ENCODE measurements at regions not wholly inside any gene's neighbourhood (a gene's known extent, or its start where the extent isn't known, plus 50 kb on each side); places are given as distances from the start of the nearest gene placed in this dataset.
"Not testable (repeated sequence)": the region's sequence is repeated elsewhere in the genome, so short reads cannot be mapped to it uniquely, and the experiment has no call there.

DNA sequence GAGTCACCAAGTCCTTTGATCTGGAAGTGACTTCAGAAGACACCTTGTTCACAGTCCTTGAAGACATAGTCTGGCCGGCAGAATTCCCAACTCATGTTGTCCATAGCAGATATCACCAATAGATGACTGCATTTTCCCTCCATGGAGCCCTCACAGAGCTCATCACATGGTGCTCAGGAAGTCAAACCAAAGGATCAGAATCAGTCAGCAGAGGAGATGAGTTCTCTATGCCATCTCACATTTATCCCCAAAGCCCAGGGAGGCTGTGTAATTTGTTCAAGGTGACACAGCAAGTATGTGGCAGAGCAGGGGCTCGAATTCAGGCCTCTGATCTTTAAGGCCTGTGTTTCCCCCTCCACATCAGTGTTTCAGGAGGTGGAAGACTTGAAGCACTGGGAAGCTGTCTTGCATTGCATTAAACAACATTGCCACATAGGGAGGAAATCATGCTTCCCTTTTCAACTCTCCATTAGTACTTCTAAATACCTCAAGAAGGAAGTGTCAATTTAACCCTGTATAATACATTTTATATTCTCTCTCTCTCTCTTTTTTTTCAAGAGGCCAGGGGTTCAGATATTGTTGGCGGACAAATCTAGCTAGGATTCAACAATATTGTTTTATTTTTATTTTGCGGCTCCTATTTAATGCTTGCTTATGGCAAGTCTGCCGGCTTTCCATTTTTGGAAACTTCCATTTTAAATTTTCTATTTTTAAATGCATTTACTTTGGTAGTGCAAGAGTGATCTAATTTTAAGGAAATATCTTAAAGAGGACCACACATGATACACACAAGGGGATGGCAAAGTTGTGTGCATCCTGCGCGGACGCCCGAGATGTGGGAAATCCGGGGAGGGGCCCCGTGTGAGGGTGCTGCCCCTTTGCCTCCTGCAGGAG is 61.9 kb downstream of the NPIPB5 start:
- not testable (repeated sequence) for DNase-seq

DNA sequence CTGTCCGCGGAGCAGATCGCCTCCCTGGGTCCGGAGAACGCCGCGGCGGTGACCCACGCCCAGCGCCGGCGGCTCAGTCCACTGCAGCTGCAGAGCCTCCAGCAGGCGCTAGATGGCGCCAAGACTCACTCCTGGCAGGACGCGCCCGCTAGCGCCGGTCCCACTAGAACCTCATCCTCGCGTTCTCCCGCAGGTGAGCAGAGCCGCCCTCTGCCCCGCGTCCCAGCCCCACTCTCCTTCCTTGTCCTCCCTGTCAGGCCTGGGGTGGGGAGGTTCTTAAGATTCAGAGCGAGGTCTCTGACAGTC is 62.5 kb downstream of the NPIPB5 start:
- not testable (repeated sequence) for DNase-seq

DNA sequence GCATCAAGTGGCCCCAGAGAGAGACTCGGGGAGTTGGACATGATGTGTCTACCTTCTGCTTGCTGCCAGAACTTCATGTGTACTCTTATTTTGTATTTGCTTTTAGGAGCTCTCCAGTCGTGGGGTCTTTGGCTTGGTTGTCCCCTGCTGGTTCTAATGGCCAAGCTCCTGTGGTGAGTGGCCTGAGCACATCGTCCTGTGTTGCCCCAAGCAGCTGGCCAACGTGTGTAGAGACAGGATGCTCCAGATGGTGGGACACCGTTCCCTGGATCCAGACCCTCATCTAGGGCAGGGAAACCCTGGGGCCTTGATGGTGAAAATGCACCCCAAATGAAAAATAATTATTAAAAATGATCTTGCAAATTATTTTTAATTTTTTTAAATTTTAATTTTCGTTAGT is 65.8 kb downstream of the NPIPB5 start:
- DNase-seq, result not testable (repeated sequence)

GRCh38 chr16:22583195-22583594 is 72.5 kb downstream of the NPIPB5 start:
- not testable (repeated sequence) for DNase-seq

- DNase-seq, result not testable (repeated sequence)
These were observed 73.8 kb downstream of the NPIPB5 start for GRCh38 chr16:22584459-22584858.

DNA sequence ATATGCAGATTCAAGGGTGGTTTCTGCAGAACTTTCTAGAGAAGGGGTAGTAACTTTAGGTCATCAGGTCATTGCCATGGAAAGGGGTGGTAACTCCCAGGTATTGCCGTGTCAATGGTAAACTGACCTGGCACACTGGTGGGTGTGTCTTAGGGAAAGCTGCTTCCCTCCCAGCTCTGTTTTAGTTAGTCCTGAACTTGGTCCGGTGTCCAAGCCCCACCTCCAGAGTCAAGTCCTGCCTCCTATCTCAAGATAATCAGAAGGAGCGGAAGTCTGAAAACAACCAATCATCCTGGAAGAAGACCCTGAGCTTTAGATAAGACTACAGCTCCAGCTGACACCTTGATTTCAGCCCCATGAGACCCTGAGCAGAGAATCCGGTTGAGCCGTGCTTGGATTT is 74.2 kb downstream of the NPIPB5 start:
- DNase-seq, result not testable (repeated sequence)

GRCh38 chr16:22585431-22585830 is 74.7 kb downstream of the NPIPB5 start:
- not testable (repeated sequence) for DNase-seq

- DNase-seq, result not testable (repeated sequence)
These were observed 76.0 kb downstream of the NPIPB5 start for GRCh38 chr16:22586732-22587131.

- not testable (repeated sequence) for DNase-seq
These were observed 79.1 kb downstream of the NPIPB5 start for GRCh38 chr16:22589757-22590156.

- DNase-seq, result not testable (repeated sequence)
These were observed 85.9 kb downstream of the NPIPB5 start for GRCh38 chr16:22596445-22597045.

DNA sequence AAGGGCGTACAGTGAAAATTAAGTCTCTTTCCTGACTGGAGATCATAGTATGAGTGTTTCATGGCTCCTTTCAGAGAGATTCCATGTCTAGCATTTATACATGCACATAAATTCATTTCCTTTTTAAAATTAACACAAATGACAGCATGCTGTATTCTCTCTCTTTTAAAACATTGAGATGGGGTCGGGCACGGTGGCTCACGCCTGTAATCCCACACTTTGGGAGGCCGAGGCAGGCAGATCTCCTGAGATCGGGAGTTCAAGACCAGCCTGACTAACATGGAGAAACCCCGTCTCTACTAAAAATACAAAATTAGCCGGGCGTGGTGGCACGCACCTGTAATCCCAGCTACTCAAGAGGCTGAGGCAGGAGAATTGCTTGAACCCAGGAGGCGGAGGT is 93.1 kb downstream of the NPIPB5 start:
- not testable (repeated sequence) for DNase-seq

DNA sequence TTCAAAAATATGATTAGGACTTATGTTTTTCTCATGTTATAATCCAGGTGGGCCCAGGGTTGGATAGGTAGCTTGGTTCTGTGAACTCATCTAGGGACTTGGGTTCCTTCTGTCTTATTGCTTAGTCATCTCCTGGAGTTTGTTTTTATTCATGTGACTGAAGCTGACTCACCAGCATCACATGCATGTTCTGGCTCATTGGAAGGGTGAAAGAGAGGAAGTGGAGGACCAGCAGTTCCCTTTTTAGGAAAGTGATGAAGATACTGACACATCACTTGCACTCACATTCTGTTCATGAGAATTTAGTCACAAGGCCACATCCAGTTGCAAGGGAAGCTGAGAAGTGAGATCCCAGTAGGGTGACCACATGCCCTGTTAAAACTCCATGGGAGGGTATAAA is 95.9 kb downstream of the NPIPB5 start:
- not testable (repeated sequence) for DNase-seq

- DNase-seq, result not testable (repeated sequence)
These were observed 99.1 kb downstream of the NPIPB5 start for GRCh38 chr16:22609798-22610197.

DNA sequence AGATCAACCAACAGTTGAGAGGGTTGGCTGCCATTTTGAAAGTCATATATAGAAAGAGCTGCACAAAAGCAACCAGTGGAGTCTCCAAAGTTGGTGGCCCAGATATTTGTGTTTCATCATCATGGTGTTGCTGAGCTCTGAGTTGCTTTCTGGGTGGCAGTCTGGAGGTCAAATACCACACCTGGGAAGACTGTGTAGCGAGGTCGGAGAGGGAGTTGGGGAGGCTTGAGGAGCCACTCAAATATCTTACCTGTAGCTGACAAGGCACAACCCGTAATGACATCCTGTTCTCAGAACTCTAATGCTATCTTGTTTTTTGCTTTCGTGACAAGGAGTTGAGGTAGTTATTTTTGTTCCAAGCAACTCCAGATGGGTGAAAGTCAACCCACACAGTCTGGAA is 100.4 kb downstream of the NPIPB5 start:
- not testable (repeated sequence) for DNase-seq

DNA sequence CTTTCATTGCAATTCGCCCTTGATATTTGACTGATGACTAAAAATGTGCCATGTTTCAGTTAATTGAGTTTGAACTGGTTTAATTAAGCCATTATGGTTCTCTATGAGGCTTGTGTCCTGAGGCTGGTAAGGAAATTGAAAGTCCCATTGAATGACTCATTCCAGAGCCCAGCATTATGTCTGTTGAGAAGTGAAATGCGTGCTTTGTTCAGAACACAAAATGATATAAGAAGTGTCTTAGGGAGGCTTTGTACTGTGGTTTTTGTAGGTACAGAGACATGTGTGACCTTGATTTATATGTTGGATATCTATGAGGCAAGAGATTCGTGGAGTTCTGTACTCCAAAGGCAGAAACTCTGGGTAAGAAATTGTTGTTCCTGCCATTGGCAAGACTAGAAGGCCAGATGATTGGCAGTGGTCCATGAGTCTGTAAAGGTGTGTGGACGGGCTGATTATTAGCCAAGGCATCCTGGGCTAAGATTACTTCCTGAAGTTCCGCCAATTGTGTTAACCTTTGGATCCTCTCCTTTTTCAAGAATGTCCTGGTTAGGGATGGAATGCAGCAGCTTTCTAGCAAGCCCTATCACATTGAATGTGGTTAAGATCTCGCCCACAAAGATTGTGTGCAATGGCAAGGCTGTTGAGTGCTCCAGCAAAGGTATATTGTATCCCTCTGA is 103.7 kb downstream of the NPIPB5 start:
- DNase-seq, result no peak

GRCh38 chr16:22618842-22619241 is 108.2 kb downstream of the NPIPB5 start:
- no peak for DNase-seq

DNA sequence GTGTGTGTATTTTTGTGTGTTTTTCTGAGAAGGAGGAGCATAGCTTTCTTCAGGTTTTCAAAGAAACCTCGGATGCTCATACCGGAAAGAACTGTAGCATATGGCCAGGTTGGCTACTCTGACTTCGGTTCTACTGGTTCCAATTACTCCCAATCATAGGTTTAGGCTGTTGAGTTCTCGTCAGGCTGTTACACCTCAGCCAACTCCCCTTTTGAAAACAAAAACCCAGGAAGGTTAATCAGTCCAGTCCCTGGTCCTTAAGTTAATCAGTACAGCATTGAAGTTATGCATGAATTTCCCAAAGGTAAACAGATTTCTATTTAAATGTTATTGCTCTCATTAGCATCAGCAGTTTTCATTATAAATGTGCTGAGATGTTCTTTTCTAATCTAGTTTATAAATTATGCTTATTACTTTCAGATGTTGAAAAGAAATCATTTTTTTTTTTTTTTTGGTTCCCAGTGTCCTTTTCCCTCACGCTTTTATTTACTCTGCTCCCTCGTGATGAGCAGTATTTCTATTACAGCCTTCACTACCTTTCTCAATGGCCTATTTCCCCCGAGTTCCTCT is 111.0 kb downstream of the NPIPB5 start:
- DNase-seq, result no peak

GRCh38 chr16:22622703-22623102 is 112.0 kb downstream of the NPIPB5 start:
- DNase-seq, result no peak

GRCh38 chr16:22623351-22623781 is 112.7 kb downstream of the NPIPB5 start:
- DNase-seq, result no peak

DNA sequence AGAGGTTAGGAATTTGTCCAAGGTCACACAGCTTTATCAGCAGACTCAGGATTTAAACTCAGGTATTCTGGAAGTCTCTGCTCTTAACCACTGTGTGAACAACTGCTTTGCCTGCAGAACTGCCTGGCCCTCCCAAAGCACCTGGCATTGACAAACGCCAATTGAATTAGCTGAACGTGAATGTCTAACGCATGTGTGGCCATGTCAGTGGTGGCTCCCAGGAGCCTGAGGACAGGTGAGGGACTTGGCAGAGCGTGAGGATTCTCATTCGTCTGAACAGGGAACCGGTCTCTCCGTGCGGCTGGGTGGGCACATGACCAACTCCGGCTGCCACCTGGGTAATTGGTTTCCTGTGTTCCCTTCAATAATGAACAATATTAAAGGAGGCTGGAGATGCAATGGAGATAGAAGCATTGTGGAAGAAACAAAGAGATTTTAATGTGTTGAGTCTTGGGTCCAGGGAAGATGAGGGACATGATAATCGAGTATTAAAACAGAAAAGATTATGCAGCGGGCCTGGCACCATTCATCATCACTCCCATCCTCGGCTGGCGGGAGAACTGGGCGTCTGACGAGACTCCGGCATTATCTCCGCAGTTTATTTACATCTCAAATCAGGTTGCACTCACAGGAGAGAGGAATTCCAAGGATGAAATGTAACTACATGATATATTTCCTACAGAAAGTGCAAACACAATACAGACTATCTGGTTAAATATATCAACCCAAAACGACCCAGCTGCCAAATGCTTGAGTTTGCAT is 113.5 kb downstream of the NPIPB5 start:
- no peak for DNase-seq

DNA sequence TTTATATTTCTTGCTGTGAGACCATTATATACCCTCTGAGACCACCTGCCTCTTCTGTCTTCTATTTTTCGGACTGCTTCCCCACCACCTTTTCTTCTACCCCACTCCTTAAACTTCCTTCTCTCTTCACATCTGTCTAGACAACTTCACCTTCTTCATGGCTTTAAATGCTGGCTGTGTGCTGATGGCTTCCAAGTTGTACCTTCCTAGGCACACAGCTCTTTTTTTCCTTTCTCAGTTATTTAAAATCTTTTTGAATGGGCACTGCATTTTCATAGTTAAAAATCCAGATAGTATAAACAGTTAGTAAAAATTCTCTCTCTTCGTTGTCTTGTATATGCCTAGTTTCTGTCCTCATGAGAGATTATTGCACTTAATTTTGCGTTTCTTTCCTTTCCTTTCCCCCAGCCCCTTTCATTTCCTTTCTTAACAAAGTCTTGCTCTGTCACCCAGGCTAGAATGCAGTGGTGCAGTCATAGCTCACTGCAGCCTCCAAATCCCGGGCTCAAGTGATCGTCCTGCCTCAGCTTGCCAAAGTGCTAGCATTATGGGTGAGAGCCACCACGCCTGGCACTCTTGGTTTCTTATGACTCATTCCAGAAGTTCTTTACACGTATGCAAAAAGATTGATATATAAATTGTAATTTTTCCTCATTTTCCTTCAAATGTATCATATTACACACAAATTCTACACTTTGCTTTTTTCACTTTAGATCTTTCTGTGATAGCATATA is 114.3 kb downstream of the NPIPB5 start:
- no peak for DNase-seq

GRCh38 chr16:22625967-22626366 is 115.3 kb downstream of the NPIPB5 start:
- DNase-seq, result no peak
